ENCODE measurements at regions not wholly inside any gene's neighbourhood (a gene's known extent, or its start where the extent isn't known, plus 50 kb on each side); places are given as distances from the start of the nearest gene placed in this dataset.

DNA sequence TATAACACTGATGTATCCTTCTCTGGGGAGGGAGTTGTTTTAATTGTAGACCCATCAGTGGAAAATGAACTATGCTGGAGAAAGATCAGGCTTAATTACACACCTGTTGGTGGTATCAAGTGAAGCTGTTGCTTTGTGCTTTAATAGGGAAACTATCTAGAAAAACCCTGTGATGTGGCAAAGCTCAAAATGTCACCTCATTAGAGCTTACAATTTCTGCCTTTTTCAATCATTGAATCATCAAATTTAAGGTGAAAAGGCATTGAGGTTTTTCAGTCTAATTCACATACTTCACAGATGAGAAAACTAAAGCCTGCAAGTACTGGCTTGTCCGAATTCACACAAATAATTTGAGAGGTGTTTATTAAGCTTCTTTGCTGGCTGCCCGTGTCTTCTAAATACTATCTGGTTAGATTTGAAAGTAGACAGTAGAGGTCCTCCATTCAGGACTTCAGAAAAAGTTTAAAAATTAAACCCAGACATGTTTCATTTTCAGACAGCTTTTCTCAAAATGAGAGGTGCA lies 143.3 kb upstream of the MAP3K7 start:
- DNase-seq (ENCODE audit: low spot score): no peak
- no peak overlapping the region for H3K27ac ChIP-seq
- H3K4me3 ChIP-seq: no peak overlapping the region
- TF ChIP-seq, protein P1, sequence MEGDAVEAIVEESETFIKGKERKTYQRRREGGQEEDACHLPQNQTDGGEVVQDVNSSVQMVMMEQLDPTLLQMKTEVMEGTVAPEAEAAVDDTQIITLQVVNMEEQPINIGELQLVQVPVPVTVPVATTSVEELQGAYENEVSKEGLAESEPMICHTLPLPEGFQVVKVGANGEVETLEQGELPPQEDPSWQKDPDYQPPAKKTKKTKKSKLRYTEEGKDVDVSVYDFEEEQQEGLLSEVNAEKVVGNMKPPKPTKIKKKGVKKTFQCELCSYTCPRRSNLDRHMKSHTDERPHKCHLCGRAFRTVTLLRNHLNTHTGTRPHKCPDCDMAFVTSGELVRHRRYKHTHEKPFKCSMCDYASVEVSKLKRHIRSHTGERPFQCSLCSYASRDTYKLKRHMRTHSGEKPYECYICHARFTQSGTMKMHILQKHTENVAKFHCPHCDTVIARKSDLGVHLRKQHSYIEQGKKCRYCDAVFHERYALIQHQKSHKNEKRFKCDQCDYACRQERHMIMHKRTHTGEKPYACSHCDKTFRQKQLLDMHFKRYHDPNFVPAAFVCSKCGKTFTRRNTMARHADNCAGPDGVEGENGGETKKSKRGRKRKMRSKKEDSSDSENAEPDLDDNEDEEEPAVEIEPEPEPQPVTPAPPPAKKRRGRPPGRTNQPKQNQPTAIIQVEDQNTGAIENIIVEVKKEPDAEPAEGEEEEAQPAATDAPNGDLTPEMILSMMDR (IDR thresholded peaks at IDR 0.05): no peak

DNA sequence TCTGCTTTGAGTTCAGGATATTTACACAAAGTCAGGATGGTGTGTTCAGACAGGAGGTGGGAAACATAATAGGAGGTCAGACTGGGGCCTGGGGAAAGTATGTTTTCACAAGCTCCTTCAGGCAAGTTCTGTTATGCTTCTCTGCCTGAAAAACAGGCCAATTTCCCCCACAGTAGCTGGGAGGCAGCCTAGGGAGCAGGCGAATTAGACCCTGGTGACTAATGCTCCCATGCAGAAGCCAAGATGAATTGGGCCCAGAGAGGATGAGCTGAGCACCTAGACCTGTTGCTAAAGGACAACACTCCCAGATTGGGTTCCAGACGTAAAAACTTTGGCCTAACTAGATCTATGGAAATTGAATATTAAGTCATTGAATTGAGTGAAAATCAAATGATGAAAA lies 142.2 kb upstream of the MAP3K7 start:
- TF ChIP-seq, protein P1 (IDR thresholded peaks at IDR 0.05): no peak
- no peak overlapping the region for H3K4me3 ChIP-seq
- DNase-seq (ENCODE audit: low spot score): no peak
- no peak overlapping the region for H3K27ac ChIP-seq

DNA sequence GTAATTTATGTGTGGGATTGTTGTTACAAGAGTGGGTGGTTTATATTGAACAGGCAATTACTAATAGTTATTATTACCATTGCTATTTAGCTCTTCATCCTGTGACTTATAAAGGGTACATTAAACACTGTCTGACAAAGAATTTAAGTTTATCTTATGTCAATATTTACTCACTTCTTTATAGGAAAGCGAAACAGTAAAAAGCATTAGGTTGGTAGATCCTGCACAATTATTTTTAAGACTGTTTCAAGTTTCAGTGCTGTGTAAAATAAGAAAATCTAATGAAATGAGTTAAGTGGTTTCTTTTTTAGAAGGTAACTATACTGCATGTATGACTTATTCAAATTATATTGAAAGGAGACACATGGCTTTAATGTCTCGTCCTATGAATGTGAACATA lies 135.8 kb upstream of the MAP3K7 start:
- Histone ChIP-seq H3K4me3 (no peak overlapping the region), H3K27ac (no peak overlapping the region)
- DNase-seq (ENCODE audit: low spot score): no peak
- TF ChIP-seq, protein P1 (IDR thresholded peaks at IDR 0.05): no peak

DNA sequence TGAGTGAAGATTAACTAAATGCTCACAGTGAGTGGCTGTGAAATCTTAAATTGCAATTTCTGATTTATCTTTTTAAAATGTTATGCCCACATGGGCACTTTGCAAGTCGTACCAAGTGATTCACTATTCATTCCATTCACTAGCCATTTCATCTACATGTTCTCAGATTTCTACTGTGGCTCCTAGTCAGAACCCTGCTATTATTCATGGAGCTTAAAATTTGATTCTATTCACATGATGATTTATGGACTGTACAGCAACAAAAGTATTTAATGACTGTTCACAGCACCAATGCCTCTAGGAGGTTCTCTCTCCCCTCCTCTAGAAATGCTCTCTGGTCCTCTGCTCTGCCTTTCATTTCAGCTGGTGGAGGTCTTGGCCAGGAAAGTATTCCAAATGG lies 133.5 kb upstream of the MAP3K7 start:
- TF ChIP-seq, protein P1 (IDR thresholded peaks at IDR 0.05): no peak
- Histone ChIP-seq H3K4me3 (no peak overlapping the region), H3K27ac (no peak overlapping the region)
- DNase-seq (ENCODE audit: low spot score): no peak

DNA sequence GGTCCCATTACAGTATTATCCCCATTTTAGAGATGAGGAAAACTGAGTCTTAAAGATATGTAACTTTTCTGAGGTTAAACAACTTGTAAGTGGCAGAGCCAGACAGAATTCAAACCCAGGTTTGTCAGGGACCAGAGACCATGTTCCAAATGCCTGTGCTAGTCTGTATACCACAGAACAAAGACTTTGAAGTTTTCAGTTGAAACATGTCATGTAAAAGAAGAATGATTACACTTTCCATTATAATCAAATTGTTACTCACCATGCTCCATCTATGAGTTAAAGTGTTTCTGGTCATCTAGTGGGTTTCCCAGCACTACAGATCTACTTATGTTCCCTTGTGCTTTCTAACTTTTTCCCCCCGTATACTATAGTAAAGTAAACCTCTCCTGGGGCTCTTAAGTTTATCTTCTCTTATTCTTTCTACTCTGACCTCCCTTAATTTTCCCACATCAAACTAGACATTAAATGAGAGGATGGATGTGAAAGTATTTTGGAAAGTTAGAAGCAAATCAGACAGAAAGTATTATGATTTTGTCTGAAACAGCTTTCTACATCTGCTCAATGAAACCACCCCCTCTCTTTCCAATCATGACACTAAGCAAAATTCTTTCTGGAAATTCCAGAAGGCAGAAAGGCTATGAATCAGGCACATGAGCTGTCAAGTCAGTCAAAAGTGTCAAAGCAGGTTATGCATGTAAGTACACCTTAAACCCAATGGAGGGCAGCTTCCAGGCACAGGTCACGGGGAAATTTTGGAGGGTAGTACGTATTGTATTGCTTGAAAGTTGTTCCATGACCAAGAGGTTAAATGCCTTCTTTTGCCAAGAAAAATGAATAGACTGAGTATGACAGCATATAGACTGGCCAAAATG lies 132.7 kb upstream of the MAP3K7 start:
- no peak for DNase-seq (ENCODE audit: low spot score)
- TF ChIP-seq, protein P1 (IDR thresholded peaks at IDR 0.05): no peak
- H3K27ac ChIP-seq: no peak overlapping the region

DNA sequence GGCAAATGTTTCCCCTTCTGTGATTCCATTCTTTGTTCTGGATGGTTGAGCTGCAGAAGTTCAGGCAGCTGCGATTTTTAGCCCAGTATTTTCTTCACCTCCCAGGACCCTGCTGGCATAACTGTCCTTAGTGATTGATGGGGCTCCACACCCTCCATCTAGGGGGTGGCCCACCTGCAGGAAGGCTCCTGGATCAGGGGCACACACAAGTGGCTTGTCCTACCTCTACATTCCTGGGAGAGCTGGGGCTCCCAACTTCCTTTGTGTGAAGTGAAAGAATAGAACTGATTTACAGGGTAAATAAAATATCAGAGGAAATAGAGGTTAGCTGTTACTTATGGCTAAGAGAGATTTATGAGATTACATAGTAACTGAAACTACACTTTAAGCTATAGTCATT lies 129.5 kb upstream of the MAP3K7 start:
- Histone ChIP-seq H3K27ac (no peak overlapping the region), H3K4me3 (no peak overlapping the region)
- TF ChIP-seq, protein P1 (IDR thresholded peaks at IDR 0.05): no peak
- no peak for DNase-seq (ENCODE audit: low spot score)

More for the DNA sequence above, 132.7 kb upstream of the MAP3K7 start:
- no peak overlapping the region for H3K4me3 ChIP-seq
